CD4-positive, alpha-beta T cell treated with Interleukin-6 for 4 hours (primary cell): ENCODE measurements at regions not wholly inside any gene's neighbourhood (a gene's known extent, or its start where the extent isn't known, plus 50 kb on each side); places are given as distances from the start of the nearest gene placed in this dataset.
"Not testable (repeated sequence)": the region's sequence is repeated elsewhere in the genome, so short reads cannot be mapped to it uniquely, and the experiment has no call there.

Source experiments
- DNase-seq: peaks from one replicate; pipeline ENCODE4 v3.0.0-alpha.2; 2020; ENCODE audit warnings: mixed read lengths

GRCh38 chr18:39311111-39311712, 1745.6 kb upstream of the CELF4 start:
- no peak for DNase-seq

GRCh38 chr18:39308931-39309521, 1743.4 kb upstream of the CELF4 start:
- not testable (repeated sequence) for DNase-seq

GRCh38 chr18:39305766-39306165, 1740.2 kb upstream of the CELF4 start:
- DNase-seq, result no peak

DNA sequence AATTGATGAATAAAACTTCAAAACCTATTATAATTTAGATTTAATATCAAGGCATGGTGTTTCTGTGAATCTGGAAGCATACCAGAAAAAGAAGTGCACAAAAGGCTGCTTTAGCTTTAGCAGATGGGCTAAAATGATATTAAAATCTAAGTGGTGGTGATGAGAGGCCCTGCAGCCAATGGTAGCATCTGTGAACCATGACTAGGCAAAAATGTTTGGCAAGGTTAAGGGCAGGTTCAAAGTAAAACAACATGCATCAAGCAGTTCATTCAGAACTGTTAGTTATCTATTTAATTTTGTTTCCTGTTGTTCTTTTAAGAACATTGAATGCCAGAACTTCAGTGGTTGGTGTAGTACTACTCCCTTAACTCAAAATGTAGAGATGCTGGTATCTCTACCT, 1736.9 kb upstream of the CELF4 start:
- DNase-seq, result no peak

DNA sequence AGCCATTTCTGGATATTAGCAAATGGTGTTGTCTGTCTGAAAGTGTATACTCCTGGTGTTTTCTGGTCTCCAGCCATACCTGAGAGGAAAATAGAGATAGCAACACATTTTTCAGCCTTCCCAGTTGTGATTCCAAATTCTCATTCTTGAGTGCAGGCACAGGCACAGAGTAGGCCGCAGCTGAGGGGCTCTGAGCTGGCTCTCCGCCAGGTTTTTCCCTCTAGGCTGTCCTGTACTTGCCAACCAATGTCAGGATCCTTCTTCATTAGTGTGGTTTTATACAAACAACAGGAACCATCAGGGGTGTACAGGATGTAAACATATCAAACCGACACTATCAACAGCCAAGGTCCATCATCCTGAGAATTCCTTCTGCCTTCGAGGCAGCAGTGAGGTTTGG, 1733.6 kb upstream of the CELF4 start:
- no peak for DNase-seq

DNA sequence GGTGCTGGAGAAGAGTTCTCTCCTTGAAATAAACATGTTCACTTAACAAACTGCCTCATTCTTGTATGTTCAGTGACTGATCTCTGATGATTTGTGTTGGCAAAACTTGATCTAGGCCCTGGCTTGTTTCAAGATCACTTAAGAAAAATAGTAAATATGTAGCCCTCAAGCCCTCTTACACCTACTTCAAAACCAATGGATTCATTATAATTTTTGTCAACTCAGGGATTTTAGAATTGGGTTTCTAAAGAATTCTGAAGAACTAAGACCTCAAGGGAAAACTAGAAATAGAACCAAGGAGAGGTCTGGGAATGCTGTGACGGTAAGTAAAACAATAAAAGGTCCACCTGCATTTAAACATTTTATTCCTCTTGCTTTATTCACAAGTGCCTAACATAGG, 1731.6 kb upstream of the CELF4 start:
- DNase-seq, result no peak

- DNase-seq, result no peak
These were observed 1730.8 kb upstream of the CELF4 start for GRCh38 chr18:39296293-39296888.

DNA sequence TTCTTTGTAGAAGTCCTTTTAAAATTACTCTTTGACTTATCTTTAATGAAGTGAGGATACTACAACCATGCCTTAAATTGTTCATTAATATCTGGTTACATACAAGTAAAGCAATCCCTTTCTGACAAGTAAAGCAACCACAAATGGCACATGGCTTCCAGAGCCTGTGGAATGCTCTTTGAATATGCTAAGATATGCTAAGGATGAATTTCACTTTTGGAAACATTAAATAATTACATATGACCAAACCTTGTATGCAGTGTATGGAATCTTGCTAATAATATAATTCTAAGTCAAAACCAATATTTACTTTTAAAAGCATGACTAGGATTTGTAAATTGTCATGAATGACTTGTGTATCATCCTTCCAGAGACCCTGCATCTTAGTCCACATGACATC, 1711.2 kb upstream of the CELF4 start:
- DNase-seq, result no peak

GRCh38 chr18:39274535-39274934, 1708.9 kb upstream of the CELF4 start:
- DNase-seq, result no peak

DNA sequence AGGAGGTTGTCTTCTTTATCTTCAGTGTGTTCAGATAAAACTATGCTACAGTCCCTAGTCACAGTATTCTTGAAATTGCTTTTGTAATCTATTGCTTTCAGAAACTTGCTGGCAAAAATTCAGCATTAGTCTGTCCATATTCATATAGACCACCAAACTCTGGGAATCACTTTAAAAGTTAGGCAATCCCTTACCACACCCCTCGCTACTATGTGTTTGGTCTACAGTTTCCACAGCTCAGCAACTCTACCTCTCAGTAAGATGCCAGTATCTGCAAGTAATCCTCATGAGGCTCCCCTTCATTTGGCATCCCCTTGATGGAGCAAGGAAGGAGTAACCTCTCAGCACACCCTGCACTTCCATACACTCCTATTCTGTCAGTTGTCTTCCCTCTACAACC, 1706.6 kb upstream of the CELF4 start:
- DNase-seq, result no peak

- DNase-seq, result no peak
These were observed 1706.1 kb upstream of the CELF4 start for GRCh38 chr18:39271654-39272053.

GRCh38 chr18:39260565-39260964, 1695.0 kb upstream of the CELF4 start:
- DNase-seq, result no peak

- no peak for DNase-seq
These were observed 1694.1 kb upstream of the CELF4 start for GRCh38 chr18:39259736-39260135.

GRCh38 chr18:39244242-39244641, 1678.6 kb upstream of the CELF4 start:
- DNase-seq, result no peak

- no peak for DNase-seq
These were observed 1675.9 kb upstream of the CELF4 start for GRCh38 chr18:39241534-39241933.

- no peak for DNase-seq
These were observed 1673.5 kb upstream of the CELF4 start for GRCh38 chr18:39238981-39239660.

DNA sequence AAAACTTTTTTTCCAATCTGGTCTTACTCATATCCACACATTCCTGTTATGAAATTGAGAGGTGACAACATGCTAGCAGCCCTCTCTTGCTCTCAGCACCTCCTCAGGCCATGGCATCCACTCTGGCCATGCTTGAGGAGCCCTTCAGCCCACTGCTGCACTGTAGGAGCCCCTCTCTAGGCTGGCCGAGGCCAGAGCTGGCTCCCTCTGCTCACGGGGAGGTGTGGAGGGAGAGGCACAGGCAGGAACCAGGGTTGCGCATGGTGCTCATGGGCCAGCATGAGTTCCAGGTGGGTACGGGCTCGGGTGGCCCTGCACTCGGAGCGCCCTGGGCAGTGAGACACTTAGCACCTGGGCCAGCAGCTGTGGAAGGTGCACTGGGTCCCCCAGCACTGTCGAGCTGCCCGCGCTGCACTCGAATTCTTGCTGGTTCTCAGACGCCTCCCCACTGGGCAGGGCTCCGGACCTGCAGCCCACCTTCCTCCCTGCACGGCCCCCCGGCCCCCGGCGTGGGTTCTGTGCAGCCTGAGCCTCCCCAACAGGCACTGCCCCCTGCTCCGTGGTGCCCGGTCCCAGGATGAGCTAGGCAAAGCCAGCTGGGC, 1669.6 kb upstream of the CELF4 start:
- no peak for DNase-seq

DNA sequence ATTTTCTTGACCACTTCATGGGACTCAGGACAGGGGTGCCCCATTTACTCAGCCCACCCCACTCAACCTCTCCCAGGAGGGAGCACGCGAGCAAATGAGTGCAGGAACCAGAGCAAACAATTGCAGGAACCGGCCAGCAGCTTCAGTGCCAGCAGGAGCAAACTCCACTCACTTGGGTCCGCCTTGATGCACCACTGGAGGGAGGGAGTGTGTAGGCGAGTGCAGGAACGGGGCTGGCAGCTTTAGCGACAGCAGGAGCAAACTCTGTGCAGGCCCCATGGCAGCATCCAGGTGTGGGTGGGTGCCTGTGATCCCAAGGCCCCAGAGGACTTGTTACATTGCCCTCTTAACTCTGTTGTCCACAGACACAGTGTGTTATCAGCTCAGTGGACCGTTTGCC, 1667.3 kb upstream of the CELF4 start:
- DNase-seq, result no peak

- no peak for DNase-seq
These were observed 1666.9 kb upstream of the CELF4 start for GRCh38 chr18:39232490-39232889.

GRCh38 chr18:39230086-39230803, 1664.6 kb upstream of the CELF4 start:
- DNase-seq, result no peak

- not testable (repeated sequence) for DNase-seq
These were observed 1662.2 kb upstream of the CELF4 start for GRCh38 chr18:39227769-39228168.

DNA sequence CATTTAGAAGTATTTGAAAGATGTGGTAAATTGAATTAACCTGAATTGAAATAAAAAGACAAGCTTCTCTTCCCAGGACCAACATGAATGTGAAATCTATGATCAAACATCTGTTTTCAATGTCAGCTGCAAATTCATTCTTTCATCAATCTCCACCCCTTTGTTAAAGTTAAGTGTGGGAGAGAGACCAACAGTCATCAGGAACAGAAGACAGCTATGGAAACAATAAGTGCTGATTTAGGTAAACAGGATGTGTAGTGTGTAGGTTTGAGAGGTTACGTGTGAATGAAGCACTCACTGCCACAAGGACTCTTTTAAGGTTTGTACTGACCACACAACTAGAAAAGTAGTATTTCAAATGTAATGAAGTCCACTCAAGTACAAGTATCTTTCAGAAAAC, 1659.8 kb upstream of the CELF4 start:
- DNase-seq, result no peak

DNA sequence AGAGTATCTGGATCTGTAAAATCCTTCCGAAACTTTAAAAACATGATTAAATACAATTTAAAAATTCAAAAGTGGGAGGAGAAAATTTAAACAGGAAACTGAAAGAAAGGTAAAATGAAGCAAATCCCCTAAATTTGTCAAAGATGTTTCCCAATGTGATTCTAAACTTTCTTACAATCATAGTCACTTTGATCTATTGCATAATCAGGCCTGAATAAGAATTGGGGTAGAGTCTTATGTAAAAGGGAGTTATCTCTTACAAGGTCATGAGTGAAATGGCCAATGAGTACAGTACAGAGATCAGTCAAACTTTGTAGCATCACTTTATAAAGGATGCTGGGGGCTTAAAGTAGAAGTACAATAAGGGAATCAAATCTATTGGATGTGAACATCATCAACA, 1657.7 kb upstream of the CELF4 start:
- no peak for DNase-seq
